HG02970 (cell line): ENCODE measurements at regions not wholly inside any gene's neighbourhood (a gene's known extent, or its start where the extent isn't known, plus 50 kb on each side); places are given as distances from the start of the nearest gene placed in this dataset.
"Not testable (repeated sequence)": the region's sequence is repeated elsewhere in the genome, so short reads cannot be mapped to it uniquely, and the experiment has no call there.

ENCODE experiments used
- ATAC-seq: cut with Tn5 transposase; IDR thresholded peaks from one replicate; pipeline ENCODE4 v1.9.1; 2021; ENCODE audit warnings: mild to moderate bottlenecking, moderate library complexity, moderate number of reproducible peaks; ENCODE audit not compliant: unreplicated experiment, low FRiP score

DNA sequence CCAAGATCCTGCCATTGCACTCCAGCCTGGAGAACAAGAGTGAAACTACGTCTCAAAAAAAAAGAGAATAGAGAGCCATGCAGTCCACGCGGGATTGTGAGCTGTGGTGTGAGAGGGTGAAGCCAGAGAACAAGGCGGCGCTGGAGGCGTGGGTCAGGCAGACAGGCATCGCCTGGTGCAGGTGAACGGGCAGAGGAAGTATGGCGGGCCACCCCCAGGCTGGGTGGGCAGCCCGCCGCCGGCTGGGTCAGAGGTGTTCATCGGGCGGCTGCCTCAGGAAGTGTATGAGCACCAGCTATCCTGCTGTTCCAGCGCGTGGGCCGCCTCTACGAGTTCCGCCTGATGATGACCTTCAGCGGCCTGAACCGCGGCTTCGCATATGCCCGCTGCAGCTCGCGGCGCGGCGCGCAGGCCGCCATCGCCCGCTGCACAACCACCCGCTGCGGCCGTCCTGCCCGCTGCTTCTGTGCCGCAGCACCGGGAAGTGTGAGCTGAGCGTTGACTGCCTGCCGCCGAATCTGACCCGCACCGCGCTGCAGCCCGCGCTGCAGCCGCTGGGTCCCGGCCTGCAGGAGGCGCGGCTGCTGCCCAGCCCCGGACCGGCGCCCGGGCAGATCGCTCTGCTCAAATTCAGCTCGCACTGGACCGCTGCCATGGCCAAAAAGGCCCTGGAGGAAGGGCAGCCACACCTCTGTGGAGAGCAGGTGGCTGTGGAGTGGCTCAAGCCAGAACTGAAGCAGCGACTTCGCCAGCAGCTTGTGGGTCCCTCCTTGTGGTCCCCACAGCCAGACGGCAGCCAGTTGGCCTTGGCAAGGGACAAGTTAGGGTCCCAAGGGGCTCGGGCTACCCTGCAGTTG is 95.5 kb upstream of the PLEKHM1 start:
- not testable (repeated sequence) for ATAC-seq

DNA sequence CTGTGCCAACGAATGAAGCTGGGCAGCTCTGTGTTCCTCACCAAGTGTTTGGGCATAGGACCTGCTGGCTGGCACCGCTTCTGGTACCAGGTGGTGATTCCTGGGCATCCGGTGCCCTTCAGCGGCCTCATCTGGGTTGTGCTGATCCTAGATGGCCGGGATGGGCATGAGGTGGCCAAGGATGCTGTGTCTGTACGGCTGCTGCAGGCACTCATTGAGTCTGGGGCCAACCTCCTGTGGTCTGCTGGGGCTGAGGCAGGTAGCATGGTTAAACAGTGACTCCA is 96.1 kb upstream of the PLEKHM1 start:
- ATAC-seq, result not testable (repeated sequence)

DNA sequence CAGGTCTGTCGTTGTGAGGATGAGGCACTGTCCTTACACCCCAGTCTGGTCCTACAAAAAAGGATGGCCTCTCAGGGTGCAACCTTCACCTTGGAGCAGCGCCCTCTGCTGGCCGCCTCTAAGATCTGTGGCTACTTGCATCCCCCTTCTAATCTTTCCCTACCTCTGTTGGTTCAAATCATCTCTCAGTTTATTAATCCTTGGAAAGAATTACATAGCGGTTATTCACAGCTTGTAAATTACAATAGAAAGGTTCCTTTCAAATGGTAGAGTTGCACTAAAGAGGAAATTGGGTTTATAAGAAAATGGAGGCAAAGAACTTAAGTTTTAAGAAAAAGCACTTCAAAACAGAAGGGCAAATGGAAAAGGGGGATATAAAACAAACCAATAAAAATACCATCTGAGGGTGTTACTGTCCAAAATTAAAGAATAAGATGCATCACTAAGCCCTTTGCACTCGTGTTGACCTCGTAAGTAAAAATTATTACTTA is 102.0 kb upstream of the PLEKHM1 start:
- not testable (repeated sequence) for ATAC-seq

DNA sequence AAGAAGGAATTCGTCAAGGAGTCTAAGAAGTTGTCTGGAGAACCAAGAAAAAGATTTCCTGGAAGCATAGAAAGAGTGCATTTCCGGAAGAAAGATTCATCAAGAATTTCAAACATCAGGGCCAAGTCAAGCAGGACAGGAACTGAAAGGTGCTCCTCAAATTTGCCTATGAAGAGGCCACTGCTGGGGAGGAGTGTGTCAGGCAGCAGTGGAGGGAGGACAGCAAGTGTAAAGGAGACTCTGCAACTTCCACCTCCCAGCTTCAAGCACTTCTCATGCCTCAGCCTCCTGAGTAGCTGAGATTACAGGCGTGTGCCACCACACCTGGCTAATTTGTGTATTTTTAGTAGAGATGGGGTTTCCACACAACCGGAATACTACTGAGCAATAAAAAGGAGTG is 105.8 kb upstream of the PLEKHM1 start:
- not testable (repeated sequence) for ATAC-seq

DNA sequence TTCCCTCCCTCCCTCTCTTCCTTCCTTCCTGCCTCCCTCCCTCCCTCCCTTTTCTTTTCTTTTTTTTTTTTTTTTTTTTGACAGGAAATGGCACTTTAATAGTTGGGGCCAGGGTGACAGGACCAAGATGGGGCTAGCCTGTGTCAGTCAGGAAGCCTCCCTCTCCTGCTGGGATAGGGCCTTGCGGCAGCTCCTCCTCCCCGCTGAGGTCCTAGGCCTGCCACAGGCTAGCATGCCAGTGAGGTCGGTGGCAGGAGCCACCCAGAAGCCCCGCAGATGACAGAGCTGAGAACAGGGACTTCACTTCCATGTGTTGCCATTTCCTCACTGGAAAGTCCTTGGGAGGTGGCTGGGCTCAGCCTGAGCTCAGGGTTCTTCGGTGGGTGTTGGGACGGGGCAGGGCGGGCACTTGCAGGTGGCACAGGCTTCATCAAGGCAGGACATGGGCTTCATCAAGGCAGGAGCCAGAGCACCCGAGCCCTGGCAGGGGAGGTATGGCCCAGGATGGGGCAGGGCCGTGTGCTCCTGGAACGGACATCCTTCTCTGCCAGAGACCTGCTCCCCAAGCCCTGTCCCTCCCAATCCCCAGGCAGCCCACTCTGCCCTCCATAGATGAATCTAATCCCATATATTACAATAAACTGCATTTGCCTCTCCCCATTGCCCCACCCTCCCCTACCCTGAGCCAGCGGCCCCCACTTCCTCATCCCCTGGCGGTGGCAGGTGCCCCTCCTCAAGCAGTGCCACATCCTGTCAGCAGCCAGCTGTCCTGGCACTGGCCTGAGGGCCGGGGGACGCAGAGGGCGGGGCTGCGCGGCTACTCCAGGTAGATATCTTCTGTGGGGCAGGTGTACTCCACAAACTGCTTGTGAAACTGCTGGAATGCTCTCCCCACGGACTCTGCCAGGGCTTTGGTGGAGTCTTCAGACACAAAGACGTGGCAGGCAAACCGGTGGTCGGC is 109.8 kb upstream of the PLEKHM1 start:
- not testable (repeated sequence) for ATAC-seq

DNA sequence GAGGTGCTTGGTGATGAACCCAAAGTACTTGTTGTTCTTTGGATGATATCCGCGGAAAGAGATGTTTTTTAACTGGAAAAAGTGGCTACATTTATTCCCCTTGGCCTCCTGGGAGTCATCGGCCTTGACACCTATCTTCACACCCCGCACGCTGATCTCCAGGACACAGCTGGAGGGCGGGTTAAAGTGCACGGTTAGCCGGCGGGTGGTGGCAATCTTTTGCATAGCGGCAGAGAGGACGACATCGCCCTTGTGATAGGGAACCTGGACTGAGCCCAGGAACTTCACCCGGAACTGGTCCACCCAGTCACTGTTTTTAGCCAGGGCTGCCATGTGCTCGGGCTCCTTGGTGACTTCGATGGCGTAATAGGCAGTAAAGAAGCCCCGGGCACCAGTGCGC is 110.5 kb upstream of the PLEKHM1 start:
- ATAC-seq, result not testable (repeated sequence)

DNA sequence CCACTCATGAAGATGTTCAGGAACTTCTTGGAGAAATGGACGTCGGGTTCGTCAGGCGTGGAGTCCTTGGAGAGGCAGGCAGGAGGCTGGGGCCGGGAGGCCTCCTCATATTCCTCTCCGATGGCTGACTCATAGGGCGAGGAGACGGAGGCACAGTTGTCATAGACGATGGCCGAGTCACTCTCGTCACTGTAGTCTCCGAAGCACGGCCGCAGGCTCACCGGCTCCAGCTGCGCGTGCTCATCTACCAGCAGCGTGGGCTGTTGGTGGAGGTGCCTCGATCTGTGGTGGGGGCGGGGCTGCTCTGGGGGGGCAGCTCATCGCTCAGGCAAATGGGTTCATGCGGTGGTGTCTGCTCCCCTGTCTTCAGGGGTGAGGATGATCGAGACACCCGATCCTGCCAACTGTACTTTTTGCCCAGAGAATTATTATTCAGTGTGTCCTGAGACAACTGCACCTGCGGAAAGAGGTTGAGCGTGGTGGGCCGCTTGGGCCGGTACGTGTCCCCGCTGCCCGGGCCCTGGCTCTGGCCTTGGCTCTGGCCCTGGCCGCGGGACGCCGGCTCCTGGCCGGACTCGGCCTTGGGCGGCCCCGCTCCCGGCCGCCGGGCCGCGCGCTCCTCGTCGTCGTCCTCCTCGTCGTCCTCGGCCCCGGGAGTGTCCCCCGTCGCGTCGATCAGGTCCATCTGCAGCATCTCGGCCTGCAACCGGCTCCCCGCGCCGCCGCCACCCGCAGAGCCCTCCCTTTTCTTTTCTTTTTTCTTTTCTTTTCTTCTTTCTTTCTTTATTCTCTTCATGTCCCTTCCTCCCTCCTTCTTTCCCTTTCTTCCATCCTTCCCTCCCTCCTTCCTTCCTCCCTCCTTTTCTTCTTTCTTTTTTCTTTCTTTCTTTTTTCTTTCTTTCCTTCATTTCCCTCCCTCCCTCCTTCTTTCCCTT is 111.4 kb upstream of the PLEKHM1 start:
- ATAC-seq, result not testable (repeated sequence)

DNA sequence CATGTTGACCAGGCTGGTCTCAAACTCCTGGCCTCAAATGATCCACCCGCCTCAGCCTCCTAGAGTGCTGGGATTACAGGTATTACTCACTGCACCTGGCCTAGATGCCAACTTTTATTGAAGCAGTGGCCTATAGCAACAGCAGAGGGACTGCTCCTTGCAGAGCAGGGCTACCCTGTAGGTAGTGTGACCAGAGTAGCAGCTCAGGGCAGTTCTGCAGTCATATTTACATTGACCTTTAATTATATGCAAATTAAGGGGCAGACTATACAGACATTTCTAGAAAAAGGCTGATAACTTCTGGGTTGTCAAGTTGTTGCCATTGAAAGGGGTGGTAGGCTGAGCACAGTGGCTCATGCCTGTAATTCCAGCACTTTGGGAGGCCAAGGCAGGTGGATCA is 115.2 kb upstream of the PLEKHM1 start:
- not testable (repeated sequence) for ATAC-seq

DNA sequence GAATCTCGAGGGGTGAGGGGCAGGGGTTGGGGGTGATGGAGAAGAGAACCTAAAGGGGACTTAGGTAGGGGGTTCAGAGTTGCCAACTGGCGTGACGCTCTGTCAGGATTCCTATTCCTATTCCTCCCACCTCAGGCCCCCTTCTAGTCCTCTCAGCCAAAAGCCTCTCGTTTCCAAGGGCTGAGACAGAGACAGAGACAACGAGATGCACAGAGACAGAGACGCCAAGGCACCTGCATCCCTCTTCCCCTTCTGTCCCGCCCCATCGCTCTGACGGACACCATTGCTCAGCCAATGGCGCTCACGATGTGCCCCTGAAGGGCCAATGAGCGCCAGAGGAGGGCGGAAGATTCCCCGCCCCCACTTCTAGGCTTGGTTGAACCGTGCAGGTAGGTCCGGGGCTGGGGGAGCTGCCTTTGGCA is 129.5 kb upstream of the PLEKHM1 start:
- ATAC-seq, result peak; percentile 88

DNA sequence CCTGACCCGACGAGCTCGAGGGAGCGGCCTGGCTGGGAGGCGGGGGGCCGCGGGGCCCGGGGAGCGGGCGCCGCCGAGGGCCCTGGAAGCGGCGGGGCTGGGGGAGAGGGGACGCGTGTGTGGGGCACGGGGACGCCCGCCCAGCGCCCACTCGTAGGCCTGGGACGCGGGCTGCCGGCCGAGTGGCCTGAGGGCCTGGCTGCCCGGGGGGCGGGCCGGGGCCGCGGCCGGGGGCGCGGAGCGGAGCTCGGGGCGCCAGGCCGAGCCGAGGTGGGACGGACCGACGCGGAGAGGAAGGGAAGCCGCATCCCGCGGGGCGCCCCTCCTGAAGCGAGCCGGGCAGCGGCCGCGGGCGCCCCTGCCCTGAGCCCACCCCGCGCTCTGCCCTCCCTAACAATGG is 129.9 kb upstream of the PLEKHM1 start:
- ATAC-seq, result peak; percentile 31

DNA sequence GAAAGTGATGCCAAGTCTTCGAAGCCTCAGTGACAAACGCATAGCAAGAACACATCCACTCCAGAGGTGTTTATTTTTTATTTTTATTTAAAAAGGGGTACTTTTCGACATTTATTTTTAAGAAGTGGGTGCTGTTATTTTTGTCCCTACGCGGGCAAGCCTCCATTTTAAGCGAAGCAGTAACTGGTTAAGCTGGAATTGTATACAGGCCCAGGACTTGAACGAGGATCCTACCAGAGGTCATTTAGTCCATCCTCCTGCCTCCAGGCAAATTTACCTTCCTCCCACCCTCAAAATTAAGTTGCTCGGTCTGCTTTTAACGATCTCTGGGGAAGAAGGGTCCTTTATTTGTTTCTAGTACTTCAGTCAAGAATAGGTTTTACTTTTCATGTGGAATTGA is 130.6 kb upstream of the PLEKHM1 start:
- ATAC-seq, result not testable (repeated sequence)

DNA sequence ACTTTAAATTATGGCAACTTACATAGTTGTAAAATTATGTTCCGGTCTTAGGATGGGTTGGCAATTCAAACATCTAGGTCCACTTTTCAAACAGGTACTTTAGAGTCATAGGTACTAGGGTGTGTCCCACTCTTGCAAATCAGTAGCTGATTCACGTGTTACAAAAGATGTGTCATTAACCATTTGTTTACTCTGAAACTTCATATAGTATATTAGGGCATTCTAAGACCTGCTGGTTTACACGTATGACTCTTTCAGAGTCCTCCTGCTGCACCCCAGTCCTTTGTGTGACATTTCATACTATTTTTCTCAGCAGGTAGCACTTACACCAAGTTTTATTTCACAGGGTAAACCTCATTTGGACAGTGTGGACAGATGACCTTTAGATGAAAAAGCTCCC is 131.8 kb upstream of the PLEKHM1 start:
- not testable (repeated sequence) for ATAC-seq

DNA sequence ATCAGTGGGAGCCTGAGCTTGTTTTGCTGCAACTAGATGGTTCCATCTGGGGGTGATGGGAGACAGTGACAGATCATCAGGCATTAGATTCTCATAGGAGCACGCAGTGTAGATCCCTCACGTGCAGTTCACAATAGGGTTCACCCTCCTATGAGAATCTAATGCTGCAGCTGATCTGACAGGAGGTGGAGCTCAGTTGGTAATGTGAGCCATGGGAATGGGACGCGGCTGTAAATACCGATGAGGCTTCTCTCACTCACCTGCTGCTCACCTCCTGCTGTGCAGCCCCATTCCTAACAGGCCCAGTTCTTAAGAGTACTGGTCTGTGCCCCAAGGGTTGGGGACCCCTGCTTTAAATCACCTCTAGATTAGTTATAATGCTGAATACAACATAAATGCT is 137.5 kb upstream of the PLEKHM1 start:
- ATAC-seq, result no peak

DNA sequence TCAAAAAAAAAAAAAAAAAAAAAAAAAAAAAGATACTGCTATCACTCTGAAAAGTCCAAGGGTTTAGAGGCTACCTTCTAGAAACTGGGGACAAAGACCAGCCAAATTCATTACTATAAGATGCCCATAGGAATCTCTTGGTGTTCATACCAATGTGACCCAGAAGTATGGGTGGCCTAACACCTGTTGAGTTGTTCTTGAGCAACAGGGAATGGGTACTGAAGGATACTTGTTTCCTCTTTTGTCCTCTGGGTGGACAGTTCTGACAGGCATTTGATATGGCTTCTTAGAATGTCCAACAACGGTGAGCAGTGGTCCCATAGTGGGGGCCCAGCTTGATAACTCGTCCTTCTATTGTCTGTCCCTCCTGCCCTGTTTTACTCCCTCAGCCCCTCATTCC is 141.4 kb upstream of the PLEKHM1 start:
- no peak for ATAC-seq

DNA sequence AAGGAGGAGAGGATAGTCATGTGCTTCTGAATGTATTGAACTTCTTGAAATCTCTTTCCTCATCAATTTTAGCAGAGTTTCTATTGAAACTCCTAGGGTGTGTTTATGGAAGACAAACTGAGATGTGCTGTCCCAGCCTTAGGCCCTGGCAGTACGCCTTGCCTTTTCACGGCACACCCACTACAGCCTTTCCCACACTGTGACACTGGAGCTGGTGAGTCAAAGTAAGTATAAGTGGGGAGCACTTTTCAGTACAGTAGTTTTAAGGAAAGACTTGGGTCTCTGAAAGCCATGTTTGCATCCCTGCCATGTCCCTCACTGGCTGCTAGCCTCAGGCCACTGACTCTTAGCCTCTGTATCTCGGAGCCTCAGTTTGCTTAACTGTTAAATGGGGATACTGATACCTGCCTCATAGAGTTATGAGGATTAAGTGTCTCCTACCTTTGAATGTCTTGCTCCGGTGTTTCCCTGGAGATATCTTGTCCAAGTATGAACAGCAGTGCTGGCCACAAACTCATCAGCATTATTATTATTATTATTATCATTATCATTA is 144.7 kb upstream of the CRHR1 start:
- ATAC-seq, result no peak

DNA sequence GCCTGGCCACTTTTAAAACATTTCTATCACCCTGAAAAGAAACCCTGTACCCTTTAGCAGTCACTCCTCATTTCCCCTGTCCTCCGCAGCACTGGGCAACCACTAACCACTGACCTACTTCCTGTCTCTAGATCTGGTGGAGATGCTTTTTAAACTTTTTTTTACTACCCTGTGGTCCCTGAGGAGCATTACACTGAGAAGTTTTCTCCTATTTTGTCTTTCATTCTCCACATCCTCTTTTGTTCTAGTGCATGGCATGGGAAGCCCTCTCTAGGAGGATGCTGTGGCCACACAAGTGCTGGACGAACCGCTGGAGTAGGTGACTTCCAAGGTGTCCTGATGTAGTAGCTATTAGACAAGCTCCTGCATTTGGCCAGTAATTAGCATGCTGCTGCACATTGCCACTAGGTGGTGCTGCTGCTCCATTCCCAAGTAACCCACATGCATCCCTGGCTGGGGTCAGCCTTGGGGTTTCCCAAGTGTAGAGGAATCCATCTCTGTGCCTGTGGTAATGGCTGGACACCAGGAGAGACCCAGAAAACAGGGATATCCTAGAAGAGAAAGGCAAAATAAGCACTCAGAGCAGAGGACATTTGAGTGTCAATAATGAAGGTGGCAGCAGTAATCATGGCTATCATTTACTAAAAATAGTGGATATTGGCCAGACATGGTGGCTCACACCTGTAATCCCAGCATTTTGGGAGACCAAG is 143.8 kb upstream of the CRHR1 start:
- ATAC-seq, result no peak

DNA sequence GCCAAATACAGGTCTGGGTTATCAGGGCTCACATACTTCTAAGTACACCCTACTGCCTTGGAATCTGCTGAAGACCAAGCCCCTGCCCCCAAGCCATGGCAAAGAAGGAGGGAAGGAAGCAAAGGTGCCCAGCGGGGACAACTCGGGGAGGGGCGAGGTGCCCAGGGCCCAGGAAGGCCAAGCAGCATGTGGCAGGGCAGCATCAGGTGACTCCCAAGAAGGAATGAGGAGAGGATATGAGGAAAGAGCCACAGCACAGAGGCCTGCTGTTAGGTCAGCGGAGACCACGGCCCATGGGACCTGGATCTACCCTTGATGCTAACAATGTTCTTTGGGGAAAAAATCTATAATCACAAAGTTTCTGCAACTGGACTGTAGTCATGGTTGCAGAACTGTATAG is 142.6 kb upstream of the CRHR1 start:
- no peak for ATAC-seq

DNA sequence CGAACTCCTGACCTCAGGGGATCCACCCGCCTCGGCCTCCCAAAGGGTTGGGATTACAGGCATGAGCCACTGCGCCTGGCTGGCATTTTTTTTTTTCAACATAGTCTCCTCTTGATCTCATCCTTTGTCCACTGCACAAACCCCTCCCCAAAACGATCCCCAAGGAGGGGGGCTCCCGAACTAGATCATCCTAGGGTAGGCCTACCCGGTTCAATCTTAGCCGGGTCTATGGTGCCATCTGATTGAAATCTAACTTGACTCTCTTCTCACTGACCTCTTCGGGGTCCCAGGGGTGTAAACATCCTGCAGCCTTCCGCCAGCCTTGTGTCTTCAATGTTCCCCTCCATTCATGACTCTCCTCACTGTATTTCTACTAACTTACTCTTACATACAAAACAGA is 140.5 kb upstream of the CRHR1 start:
- no peak for ATAC-seq

DNA sequence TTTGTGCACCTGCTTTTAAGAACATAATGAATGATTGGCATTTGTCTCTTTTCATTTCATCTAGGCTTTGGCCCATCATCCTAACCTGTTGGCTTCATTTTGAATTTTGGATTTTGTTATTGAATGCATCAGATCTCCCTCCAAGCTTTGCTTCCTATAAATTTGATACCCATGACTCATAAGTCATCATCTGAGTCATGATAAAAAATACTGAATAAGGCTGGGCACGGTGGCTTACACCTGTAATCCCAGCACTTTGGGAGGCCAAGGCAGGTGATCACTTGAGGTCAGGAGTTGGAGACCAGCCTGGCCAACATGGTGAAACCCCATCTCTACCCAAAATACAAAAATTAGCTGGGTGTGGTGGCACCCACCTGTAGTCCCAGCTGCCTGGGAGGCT is 139.5 kb upstream of the CRHR1 start:
- not testable (repeated sequence) for ATAC-seq
